ENCODE measurements at regions not wholly inside any gene's neighbourhood (a gene's known extent, or its start where the extent isn't known, plus 50 kb on each side); places are given as distances from the start of the nearest gene placed in this dataset.

DNA sequence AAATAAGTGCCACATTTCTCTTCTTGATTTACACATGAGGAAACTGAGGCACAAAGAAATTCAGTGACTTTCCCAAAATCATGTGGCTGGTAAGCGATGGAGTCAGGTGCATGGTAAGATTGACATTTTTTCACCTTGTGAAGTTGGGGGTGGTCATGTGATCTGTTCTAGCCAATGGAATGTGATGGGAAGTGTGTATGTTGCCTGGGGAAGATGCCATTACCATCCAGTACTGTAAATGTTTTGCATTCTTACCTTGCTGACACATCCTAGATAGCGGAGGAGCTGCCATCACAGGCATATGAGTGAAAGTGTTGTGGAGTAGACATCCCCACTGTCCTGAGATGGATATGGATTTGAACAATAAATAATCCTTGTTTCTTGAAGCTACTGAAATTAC, 499.6 kb upstream of the SULF2 start (continued):
- TF ChIP-seq, protein P1, sequence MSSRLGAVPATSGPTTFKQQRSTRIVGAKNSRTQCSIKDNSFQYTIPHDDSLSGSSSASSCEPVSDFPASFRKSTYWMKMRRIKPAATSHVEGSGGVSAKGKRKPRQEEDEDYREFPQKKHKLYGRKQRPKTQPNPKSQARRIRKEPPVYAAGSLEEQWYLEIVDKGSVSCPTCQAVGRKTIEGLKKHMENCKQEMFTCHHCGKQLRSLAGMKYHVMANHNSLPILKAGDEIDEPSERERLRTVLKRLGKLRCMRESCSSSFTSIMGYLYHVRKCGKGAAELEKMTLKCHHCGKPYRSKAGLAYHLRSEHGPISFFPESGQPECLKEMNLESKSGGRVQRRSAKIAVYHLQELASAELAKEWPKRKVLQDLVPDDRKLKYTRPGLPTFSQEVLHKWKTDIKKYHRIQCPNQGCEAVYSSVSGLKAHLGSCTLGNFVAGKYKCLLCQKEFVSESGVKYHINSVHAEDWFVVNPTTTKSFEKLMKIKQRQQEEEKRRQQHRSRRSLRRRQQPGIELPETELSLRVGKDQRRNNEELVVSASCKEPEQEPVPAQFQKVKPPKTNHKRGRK (CRISPR knock-in tag; IDR thresholded peaks at IDR 0.05; ENCODE audit: borderline replicate concordance), result no peak
- TF ChIP-seq, protein P2, sequence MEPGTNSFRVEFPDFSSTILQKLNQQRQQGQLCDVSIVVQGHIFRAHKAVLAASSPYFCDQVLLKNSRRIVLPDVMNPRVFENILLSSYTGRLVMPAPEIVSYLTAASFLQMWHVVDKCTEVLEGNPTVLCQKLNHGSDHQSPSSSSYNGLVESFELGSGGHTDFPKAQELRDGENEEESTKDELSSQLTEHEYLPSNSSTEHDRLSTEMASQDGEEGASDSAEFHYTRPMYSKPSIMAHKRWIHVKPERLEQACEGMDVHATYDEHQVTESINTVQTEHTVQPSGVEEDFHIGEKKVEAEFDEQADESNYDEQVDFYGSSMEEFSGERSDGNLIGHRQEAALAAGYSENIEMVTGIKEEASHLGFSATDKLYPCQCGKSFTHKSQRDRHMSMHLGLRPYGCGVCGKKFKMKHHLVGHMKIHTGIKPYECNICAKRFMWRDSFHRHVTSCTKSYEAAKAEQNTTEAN (CRISPR knock-in tag; IDR thresholded peaks at IDR 0.05), result no peak
- TF ChIP-seq NFE2L1 (CRISPR knock-in tag; IDR thresholded peaks at IDR 0.05), result no peak
- TF ChIP-seq, protein P3, sequence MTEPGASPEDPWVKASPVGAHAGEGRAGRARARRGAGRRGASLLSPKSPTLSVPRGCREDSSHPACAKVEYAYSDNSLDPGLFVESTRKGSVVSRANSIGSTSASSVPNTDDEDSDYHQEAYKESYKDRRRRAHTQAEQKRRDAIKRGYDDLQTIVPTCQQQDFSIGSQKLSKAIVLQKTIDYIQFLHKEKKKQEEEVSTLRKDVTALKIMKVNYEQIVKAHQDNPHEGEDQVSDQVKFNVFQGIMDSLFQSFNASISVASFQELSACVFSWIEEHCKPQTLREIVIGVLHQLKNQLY (CRISPR knock-in tag; IDR thresholded peaks at IDR 0.05), result no peak
- TF ChIP-seq, protein P4, sequence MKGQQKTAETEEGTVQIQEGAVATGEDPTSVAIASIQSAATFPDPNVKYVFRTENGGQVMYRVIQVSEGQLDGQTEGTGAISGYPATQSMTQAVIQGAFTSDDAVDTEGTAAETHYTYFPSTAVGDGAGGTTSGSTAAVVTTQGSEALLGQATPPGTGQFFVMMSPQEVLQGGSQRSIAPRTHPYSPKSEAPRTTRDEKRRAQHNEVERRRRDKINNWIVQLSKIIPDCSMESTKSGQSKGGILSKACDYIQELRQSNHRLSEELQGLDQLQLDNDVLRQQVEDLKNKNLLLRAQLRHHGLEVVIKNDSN (CRISPR knock-in tag; IDR thresholded peaks at IDR 0.05), result peak; percentile 17; the same call in 1 of the 2 replicates
- no peak for TF ChIP-seq NR3C1 (CRISPR knock-in tag; conservative IDR thresholded peaks at IDR 0.05; ENCODE audit: low read depth)
- TF ChIP-seq, protein P5, sequence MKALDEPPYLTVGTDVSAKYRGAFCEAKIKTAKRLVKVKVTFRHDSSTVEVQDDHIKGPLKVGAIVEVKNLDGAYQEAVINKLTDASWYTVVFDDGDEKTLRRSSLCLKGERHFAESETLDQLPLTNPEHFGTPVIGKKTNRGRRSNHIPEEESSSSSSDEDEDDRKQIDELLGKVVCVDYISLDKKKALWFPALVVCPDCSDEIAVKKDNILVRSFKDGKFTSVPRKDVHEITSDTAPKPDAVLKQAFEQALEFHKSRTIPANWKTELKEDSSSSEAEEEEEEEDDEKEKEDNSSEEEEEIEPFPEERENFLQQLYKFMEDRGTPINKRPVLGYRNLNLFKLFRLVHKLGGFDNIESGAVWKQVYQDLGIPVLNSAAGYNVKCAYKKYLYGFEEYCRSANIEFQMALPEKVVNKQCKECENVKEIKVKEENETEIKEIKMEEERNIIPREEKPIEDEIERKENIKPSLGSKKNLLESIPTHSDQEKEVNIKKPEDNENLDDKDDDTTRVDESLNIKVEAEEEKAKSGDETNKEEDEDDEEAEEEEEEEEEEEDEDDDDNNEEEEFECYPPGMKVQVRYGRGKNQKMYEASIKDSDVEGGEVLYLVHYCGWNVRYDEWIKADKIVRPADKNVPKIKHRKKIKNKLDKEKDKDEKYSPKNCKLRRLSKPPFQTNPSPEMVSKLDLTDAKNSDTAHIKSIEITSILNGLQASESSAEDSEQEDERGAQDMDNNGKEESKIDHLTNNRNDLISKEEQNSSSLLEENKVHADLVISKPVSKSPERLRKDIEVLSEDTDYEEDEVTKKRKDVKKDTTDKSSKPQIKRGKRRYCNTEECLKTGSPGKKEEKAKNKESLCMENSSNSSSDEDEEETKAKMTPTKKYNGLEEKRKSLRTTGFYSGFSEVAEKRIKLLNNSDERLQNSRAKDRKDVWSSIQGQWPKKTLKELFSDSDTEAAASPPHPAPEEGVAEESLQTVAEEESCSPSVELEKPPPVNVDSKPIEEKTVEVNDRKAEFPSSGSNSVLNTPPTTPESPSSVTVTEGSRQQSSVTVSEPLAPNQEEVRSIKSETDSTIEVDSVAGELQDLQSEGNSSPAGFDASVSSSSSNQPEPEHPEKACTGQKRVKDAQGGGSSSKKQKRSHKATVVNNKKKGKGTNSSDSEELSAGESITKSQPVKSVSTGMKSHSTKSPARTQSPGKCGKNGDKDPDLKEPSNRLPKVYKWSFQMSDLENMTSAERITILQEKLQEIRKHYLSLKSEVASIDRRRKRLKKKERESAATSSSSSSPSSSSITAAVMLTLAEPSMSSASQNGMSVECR (CRISPR knock-in tag; IDR thresholded peaks at IDR 0.05; ENCODE audit: borderline replicate concordance), result no peak

DNA sequence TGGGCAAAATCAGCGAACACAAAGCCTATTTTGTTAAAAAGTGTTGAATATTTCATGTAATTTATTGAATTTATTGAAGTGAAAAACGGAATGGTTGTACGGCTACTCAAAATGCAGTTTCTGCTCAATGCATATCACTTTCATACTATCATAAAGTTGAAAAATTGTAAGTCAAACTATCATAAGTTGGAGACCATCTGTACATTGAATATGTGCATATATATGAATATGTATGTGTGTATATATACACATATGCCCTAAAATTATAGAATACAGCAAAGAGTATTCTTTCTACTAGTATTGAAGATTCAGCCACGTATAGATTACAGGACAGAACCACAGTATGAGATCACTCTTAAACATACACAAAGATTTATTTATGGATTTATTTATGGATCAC, 499.0 kb upstream of the SULF2 start:
- DNase-seq (ENCODE audit: low spot score) (no peak), ATAC-seq (no peak)
- Mint-ChIP-seq H3K36me3 (peaks cover 2% of the 10 kb centered on the region; the same call in 1 of the 2 replicates), H3K4me3 (no peak overlapping the region), H3K9me3 (peaks cover 3% of the 10 kb centered on the region; the same call in 1 of the 2 replicates), H3K27ac (no peak overlapping the region), H3K4me1 (peaks cover 22% of the 10 kb centered on the region), H3K27me3 (ENCODE audit: low read depth) (no peaks in the 10 kb centered on the region; the same call in 1 of the 2 replicates)
- POLR2A ChIA-PET, result no interaction called here
- CTCF ChIA-PET, result no interaction called here
- no peak for TF ChIP-seq ZNF232 (CRISPR knock-in tag; IDR thresholded peaks at IDR 0.05)

DNA sequence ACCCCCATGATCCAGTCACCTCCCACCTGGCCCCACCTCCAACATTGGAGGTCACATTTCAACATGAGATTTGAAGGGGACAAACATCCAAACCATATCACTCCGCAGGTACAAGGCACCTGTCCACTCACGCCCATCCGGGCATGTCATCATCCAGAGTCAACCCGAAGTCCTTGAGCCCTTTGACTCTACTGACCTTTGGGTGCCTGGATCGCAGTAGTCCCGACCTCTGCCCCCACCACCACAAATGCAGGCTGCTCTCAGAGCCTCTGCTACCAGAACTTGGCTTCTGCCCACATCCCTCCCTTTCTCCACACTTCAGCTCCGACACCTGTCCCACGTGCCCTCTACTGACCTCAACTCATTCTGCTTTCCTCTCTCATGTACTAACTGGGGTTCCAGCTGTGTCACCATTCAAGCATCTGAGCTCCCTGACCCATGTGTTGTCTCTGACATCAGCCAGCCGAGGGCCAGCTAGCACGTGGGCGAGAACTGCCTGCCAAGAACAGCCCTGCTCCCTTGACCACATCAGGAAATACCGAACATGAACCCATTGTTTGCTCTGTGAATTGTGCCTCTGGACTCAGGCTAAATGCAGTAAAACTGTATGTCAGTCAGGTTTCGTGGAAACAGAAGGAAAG, 498.3 kb upstream of the SULF2 start:
- DNase-seq (ENCODE audit: low spot score) (no peak), ATAC-seq (no peak)
- H3K4me3 Mint-ChIP-seq, result no peak overlapping the region
- no peaks in the 10 kb centered on the region; the same call in 1 of the 2 replicates for H3K27me3 Mint-ChIP-seq (ENCODE audit: low read depth)
- no peak for TF ChIP-seq ZNF671 (CRISPR knock-in tag; IDR thresholded peaks at IDR 0.05)
- TF ChIP-seq TP53 (CRISPR knock-in tag; IDR thresholded peaks at IDR 0.05), result no peak
- TF ChIP-seq GABPB1 (CRISPR knock-in tag; IDR thresholded peaks at IDR 0.05), result peak; percentile 93
- TF ChIP-seq, protein P6, sequence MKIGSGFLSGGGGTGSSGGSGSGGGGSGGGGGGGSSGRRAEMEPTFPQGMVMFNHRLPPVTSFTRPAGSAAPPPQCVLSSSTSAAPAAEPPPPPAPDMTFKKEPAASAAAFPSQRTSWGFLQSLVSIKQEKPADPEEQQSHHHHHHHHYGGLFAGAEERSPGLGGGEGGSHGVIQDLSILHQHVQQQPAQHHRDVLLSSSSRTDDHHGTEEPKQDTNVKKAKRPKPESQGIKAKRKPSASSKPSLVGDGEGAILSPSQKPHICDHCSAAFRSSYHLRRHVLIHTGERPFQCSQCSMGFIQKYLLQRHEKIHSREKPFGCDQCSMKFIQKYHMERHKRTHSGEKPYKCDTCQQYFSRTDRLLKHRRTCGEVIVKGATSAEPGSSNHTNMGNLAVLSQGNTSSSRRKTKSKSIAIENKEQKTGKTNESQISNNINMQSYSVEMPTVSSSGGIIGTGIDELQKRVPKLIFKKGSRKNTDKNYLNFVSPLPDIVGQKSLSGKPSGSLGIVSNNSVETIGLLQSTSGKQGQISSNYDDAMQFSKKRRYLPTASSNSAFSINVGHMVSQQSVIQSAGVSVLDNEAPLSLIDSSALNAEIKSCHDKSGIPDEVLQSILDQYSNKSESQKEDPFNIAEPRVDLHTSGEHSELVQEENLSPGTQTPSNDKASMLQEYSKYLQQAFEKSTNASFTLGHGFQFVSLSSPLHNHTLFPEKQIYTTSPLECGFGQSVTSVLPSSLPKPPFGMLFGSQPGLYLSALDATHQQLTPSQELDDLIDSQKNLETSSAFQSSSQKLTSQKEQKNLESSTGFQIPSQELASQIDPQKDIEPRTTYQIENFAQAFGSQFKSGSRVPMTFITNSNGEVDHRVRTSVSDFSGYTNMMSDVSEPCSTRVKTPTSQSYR (CRISPR knock-in tag; IDR thresholded peaks at IDR 0.05), result no peak
- no peak for TF ChIP-seq ZBTB21 (CRISPR knock-in tag; IDR thresholded peaks at IDR 0.05; ENCODE audit: borderline replicate concordance)
- TF ChIP-seq HMGA2 (CRISPR knock-in tag; IDR thresholded peaks at IDR 0.05), result no peak
- no peak for TF ChIP-seq ZNF232 (CRISPR knock-in tag; IDR thresholded peaks at IDR 0.05)
- peaks cover 2% of the 10 kb centered on the region; the same call in 1 of the 2 replicates for H3K36me3 Mint-ChIP-seq
- H3K4me1 Mint-ChIP-seq, result peaks cover 27% of the 10 kb centered on the region
- ChIA-PET CTCF (no interaction called here), POLR2A (interaction anchor here (0.5 kb wide), 1 partner anchor 251 kb away, joined by 4 read pairs; no protein-coding TSS in a partner anchor)
- peaks cover 3% of the 10 kb centered on the region; the same call in 1 of the 2 replicates for H3K9me3 Mint-ChIP-seq
- no peak overlapping the region for H3K27ac Mint-ChIP-seq
